ENCODE measurements at regions not wholly inside any gene's neighbourhood (a gene's known extent, or its start where the extent isn't known, plus 50 kb on each side); places are given as distances from the start of the nearest gene placed in this dataset.
"Not testable (repeated sequence)": the region's sequence is repeated elsewhere in the genome, so short reads cannot be mapped to it uniquely, and the experiment has no call there.

GRCh38 chr7:155237730-155238129, 59.9 kb upstream of the INSIG1 start:
- H3K27me3 Mint-ChIP-seq (ENCODE audit: unreplicated experiment) = peaks cover 2% of the 10 kb centered on the region
- TF ChIP-seq CTCF (IDR thresholded peaks at IDR 0.05; ENCODE audit: unreplicated experiment) = no peak
- no peaks in the 10 kb centered on the region for H3K4me1 Mint-ChIP-seq (ENCODE audit: unreplicated experiment)
- peaks cover 3% of the 10 kb centered on the region for H3K36me3 Mint-ChIP-seq (ENCODE audit: low read depth, unreplicated experiment)
- no peak overlapping the region for H3K4me3 Mint-ChIP-seq (ENCODE audit: unreplicated experiment)
- H3K9me3 Mint-ChIP-seq (ENCODE audit: unreplicated experiment) = no peaks in the 10 kb centered on the region
- no peak overlapping the region for H3K27ac Mint-ChIP-seq (ENCODE audit: unreplicated experiment)
- DNase-seq (ENCODE audit: low spot score) = no peak

- not testable (repeated sequence) for H3K36me3 Mint-ChIP-seq (ENCODE audit: low read depth, unreplicated experiment); H3K9me3 Mint-ChIP-seq (ENCODE audit: unreplicated experiment); H3K4me3 Mint-ChIP-seq (ENCODE audit: unreplicated experiment); H3K27me3 Mint-ChIP-seq (ENCODE audit: unreplicated experiment); DNase-seq (ENCODE audit: low spot score); H3K27ac Mint-ChIP-seq (ENCODE audit: unreplicated experiment); H3K4me1 Mint-ChIP-seq (ENCODE audit: unreplicated experiment)
Observed at GRCh38 chr7:155239431-155240087, 58.1 kb upstream of the INSIG1 start.

- no peak for DNase-seq (ENCODE audit: low spot score)
- peaks cover 6% of the 10 kb centered on the region for H3K9me3 Mint-ChIP-seq (ENCODE audit: unreplicated experiment)
- peaks cover 3% of the 10 kb centered on the region for H3K36me3 Mint-ChIP-seq (ENCODE audit: low read depth, unreplicated experiment)
- H3K27me3 Mint-ChIP-seq (ENCODE audit: unreplicated experiment) = no peaks in the 10 kb centered on the region
- no peak overlapping the region for H3K4me3 Mint-ChIP-seq (ENCODE audit: unreplicated experiment)
- H3K27ac Mint-ChIP-seq (ENCODE audit: unreplicated experiment) = no peak overlapping the region
- no peak for TF ChIP-seq CTCF (IDR thresholded peaks at IDR 0.05; ENCODE audit: unreplicated experiment)
- H3K4me1 Mint-ChIP-seq (ENCODE audit: unreplicated experiment) = no peaks in the 10 kb centered on the region
Observed at GRCh38 chr7:155244675-155245074, 53.0 kb upstream of the INSIG1 start.

GRCh38 chr7:155247479-155248365, 50.0 kb upstream of the INSIG1 start:
- no peak for DNase-seq (ENCODE audit: low spot score)
- Mint-ChIP-seq H3K4me3 (ENCODE audit: unreplicated experiment) (no peak overlapping the region), H3K36me3 (ENCODE audit: low read depth, unreplicated experiment) (peaks cover 3% of the 10 kb centered on the region), H3K27me3 (ENCODE audit: unreplicated experiment) (peaks cover 2% of the 10 kb centered on the region), H3K9me3 (ENCODE audit: unreplicated experiment) (peaks cover 6% of the 10 kb centered on the region), H3K4me1 (ENCODE audit: unreplicated experiment) (no peaks in the 10 kb centered on the region), H3K27ac (ENCODE audit: unreplicated experiment) (no peak overlapping the region)
- TF ChIP-seq CTCF (IDR thresholded peaks at IDR 0.05; ENCODE audit: unreplicated experiment) = no peak

Data from endothelial cell (in vitro differentiated cells).